LNCaP clone FGC (cell line): ENCODE measurements at regions not wholly inside any gene's neighbourhood (a gene's known extent, or its start where the extent isn't known, plus 50 kb on each side); places are given as distances from the start of the nearest gene placed in this dataset.
A peak's percentile ranks its signal among the peaks of the same experiment; 100 is the strongest.

Source experiments
- DNase-seq: peaks from one replicate; pipeline ENCODE4 v3.0.0-alpha.2; 2011; ENCODE audit warnings: low read depth
- H3K4me3 ChIP-seq: 2 replicates; pipeline ENCODE4 v1.5.1; 2011; ENCODE audit warnings: mild to moderate bottlenecking, low read depth, low read length, control low read depth
- TF ChIP-seq, protein P1 (sequence below): IDR thresholded peaks from 2 replicates; pipeline ENCODE4 v1.5.1; 2012; ENCODE audit warnings: mild to moderate bottlenecking; ENCODE audit not compliant: control insufficient read depth, insufficient read depth; ENCODE audit errors: extremely low read depth

DNA sequence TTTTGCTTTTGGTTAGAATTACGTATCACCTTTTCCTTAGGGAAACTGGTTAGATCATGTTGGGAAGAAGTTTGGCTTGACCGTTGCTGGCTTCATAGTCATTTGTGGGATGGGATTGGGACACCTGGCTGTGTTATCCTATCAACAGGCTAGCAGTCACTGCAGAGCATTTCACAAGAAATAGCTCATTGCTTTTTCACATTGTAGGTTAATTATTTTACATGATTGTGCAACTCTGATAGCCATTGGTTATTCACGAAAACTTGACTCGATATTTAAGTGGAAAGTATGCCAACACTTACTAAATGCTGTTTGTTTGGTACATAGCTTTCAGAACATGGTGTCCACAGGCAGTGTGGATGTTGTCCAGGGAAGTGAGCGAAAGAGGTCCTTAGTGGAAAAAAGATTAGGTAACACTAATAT lies 89.4 kb downstream of the NKX2-1 start:
- peak; percentile 51 for DNase-seq
- TF ChIP-seq, protein P1, sequence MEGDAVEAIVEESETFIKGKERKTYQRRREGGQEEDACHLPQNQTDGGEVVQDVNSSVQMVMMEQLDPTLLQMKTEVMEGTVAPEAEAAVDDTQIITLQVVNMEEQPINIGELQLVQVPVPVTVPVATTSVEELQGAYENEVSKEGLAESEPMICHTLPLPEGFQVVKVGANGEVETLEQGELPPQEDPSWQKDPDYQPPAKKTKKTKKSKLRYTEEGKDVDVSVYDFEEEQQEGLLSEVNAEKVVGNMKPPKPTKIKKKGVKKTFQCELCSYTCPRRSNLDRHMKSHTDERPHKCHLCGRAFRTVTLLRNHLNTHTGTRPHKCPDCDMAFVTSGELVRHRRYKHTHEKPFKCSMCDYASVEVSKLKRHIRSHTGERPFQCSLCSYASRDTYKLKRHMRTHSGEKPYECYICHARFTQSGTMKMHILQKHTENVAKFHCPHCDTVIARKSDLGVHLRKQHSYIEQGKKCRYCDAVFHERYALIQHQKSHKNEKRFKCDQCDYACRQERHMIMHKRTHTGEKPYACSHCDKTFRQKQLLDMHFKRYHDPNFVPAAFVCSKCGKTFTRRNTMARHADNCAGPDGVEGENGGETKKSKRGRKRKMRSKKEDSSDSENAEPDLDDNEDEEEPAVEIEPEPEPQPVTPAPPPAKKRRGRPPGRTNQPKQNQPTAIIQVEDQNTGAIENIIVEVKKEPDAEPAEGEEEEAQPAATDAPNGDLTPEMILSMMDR, result no peak
- H3K4me3 ChIP-seq, result no peak overlapping the region

DNA sequence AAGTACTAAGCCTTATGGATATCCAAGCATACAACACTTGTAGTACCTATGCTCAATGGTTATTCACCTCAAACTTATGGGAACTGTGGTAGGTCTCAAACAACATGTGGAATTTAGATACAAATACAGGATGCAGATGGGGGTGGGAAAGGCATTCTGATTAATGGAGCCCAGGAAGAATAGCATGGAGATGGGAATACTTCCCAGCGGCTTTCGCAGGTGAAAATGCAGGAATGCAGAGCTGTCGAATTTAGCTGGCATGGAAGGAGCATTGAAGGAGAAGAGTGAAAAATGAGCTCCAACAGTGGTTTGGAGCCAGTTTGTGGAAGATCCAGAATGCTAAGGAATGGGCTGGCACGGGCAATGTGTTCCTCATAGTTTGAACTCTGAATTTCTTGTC lies 89.9 kb downstream of the NKX2-1 start:
- DNase-seq, result no peak
- TF ChIP-seq, protein P1, result no peak
- H3K4me3 ChIP-seq, result no peak overlapping the region

DNA sequence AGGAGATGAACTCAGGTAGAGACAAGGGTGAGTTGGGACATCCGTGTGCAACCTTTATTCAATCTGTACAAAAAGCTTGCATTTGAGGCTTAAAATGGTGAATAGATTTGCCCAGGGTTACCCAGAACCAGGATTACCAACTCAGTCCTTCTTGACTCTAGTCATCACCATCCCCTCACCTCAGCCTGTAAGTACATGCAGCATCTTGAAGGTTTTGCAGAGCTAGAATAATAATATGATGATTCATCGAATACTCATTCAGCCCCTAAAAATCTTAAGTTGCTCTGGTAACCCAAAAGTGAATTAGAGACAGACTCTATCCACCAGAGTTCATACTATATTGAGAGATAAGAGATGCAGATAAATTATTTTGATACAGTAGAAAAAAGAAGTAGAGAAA lies 90.3 kb downstream of the NKX2-1 start:
- TF ChIP-seq, protein P1, result no peak
- DNase-seq, result no peak
- H3K4me3 ChIP-seq, result no peak overlapping the region

DNA sequence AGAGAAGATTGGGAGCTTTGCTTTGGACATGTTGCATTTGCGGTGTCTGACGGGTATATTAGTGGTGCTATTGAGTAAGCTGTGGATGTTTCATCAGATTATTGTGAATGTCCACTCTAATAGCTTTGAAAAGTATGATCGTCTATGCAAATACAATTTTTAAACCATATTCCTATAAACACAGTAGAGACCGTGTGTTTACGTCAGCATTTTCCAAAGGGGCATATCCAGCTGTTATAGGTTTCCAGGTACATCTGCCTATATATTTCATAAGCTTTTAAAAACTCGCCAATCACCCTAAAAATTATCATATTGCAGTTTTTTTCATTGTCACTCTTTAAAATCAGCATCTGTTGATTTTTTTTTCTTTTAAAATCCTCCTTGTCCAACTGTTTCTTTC lies 91.7 kb downstream of the NKX2-1 start:
- no peak overlapping the region for H3K4me3 ChIP-seq
- no peak for DNase-seq
- TF ChIP-seq, protein P1, result no peak

DNA sequence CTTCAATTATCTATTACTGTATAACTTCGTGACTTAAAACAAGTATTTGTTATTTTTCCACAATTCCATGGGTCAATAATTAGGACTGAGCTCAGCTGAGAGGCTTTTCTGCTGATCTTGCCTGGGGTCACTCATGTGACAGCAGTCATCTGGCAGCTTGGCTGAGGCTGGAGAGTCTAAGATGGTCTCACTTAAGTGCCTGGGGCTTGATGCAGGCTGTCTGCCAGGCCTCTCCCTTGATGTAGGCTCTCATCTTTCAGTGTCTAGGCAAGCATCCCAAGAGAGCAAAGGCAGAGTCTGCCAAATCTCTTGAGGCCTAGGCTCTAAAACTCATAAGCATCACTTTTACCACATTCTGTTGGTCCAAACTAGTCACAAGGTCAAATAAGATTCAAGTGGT lies 93.2 kb downstream of the NKX2-1 start:
- TF ChIP-seq, protein P1, result no peak
- no peak for DNase-seq

DNA sequence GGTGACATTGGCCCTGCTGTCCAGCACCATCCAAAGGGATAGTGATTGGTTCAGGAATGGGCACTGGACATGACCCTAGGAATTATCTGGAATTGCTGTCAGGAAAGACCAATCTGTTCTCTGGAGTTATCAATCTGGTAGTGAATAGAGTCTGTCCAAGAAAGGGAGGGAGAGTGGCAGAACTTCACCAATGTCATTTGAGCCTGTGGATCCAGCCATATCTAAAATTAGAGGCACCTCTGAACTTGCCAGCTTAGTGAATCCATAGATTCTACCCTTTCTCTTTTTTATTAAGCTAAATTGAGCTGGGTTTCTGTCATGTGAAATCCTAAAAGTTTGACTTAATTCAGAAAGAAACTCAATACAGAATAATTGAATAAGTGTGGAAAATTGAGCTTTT lies 93.9 kb downstream of the NKX2-1 start:
- DNase-seq, result no peak
- TF ChIP-seq, protein P1, result no peak
- H3K4me3 ChIP-seq, result no peak overlapping the region

More for the DNA sequence above, 93.2 kb downstream of the NKX2-1 start:
- no peak overlapping the region for H3K4me3 ChIP-seq

DNA sequence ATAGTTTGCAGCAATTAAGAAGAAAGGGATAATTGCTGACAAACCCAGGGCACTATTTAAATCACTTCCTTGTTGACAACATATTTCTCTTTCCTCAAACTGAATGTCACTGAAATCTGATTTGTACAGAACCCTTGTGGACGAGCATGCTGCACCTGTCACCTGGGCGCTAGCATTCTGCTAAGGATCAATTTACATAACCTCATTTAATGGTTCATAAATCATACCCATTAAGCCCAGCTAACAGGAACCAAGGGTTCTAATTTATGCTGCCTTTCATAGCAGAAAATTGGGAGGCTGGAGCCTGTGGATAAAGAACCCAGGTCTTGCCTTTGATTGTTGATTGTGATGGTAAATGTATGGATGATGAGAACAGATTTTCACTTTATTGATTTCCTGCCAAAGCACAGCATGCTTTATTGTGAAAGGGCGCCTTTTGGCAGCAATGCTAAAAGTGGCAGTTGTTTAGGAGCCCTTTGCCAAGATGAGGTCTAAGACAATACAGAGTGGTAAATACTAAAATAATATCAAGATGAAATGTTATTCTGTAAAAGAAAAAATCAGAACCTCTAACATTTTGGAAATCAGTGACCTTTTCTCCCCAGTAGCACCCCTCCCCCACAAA lies 95.4 kb downstream of the NKX2-1 start:
- TF ChIP-seq, protein P1, result no peak
- DNase-seq, result peak; percentile 31
- no peak overlapping the region for H3K4me3 ChIP-seq
